H1 (cell line): ENCODE measurements at regions not wholly inside any gene's neighbourhood (a gene's known extent, or its start where the extent isn't known, plus 50 kb on each side); places are given as distances from the start of the nearest gene placed in this dataset.

Experiments
- CTCF ChIA-PET: fragments of 300-600 bp; sonication (Branson Sonifier 250); formaldehyde crosslinking; loops from one replicate; lab custom pipeline; 2021; ENCODE audit not compliant: partially characterized antibody; lab: Charles Lee
- POLR2A ChIA-PET: fragments of 300-600 bp; sonication (Branson Sonifier 250); formaldehyde crosslinking; loops from one replicate; lab custom pipeline; 2021; ENCODE audit warnings: inconsistent platforms; ENCODE audit not compliant: partially characterized antibody; lab: Charles Lee
- DNase-seq, 2 experiments: peaks; one replicate each; pipeline versions ENCODE4 v3.0.0 to v3.0.0-alpha.2; 2010 to 2022; ENCODE audit warnings: low spot score in 2 of 2, low read depth in 1 of 2, mixed read lengths in 1 of 2
- FAIRE-seq: peaks from 2 replicates; lab custom pipeline; 2011; peaks lifted over from hg19 to GRCh38; lab: Jason Lieb, UNC
- H2AFZ ChIP-seq: 2 replicates; pipeline ENCODE4 v1.8.1; 2012; ENCODE audit warnings: low read length, inconsistent platforms
- H2AK5ac ChIP-seq: 2 replicates; pipeline ENCODE4 v1.6.1; 2013; ENCODE audit warnings: low read depth, low read length
- H2BK120ac ChIP-seq: replicated peaks from 2 replicates; pipeline ENCODE3; 2013; ENCODE audit warnings: low read depth, low read length, inconsistent platforms
- H2BK12ac ChIP-seq: 2 replicates; pipeline ENCODE4 v1.6.1; 2013; ENCODE audit warnings: low read depth, low read length
- H2BK15ac ChIP-seq: 2 replicates; pipeline ENCODE4 v1.6.1; 2013; ENCODE audit warnings: low read length
- H2BK20ac ChIP-seq: 2 replicates; pipeline ENCODE4 v1.6.1; 2013; ENCODE audit warnings: low read length
- H2BK5ac ChIP-seq: 2 replicates; pipeline ENCODE4 v1.6.1; 2013; ENCODE audit warnings: low read depth, low read length
- H3K14ac ChIP-seq: 2 replicates; pipeline ENCODE4 v1.6.1; 2013; ENCODE audit warnings: inconsistent platforms; ENCODE audit not compliant: insufficient read length
- H3K18ac ChIP-seq: 2 replicates; pipeline ENCODE4 v1.6.1; 2013; ENCODE audit warnings: low read length; ENCODE audit errors: extremely low read depth
- H3K23ac ChIP-seq: 2 replicates; pipeline ENCODE4 v1.6.1; 2013; ENCODE audit warnings: inconsistent platforms; ENCODE audit not compliant: insufficient read length
- H3K23me2 ChIP-seq: 2 replicates; pipeline ENCODE4 v1.6.1; 2013; ENCODE audit warnings: low read depth, low read length
- H3K27ac ChIP-seq: 2 replicates; pipeline ENCODE4 v1.6.1; 2011; ENCODE audit warnings: low read depth, low read length, inconsistent platforms
- H3K27me3 ChIP-seq, 4 experiments: replicated peaks in 1 of 4; 1 replicate in 1 of 4; 2 replicates in 3 of 4; pipeline versions ENCODE4 v1.6.1 to v1.8.1; 2011 to 2013; ENCODE audit warnings: low read length in 3 of 4, mild to moderate bottlenecking in 3 of 4, inconsistent platforms in 2 of 4, mixed read lengths in 2 of 4, moderate library complexity in 1 of 4; ENCODE audit not compliant: control insufficient read depth in 3 of 4, insufficient read depth in 3 of 4; ENCODE audit errors: extremely low read depth in 1 of 4
- H3K36me3 ChIP-seq, 4 experiments: 2 replicates each; pipeline versions ENCODE4 v1.6.1 to v1.8.1; 2011 to 2013; ENCODE audit warnings: mild to moderate bottlenecking in 4 of 4, low read length in 3 of 4, moderate library complexity in 2 of 4, control low read depth in 1 of 4, inconsistent platforms in 1 of 4; ENCODE audit not compliant: insufficient read depth in 4 of 4, control insufficient read depth in 2 of 4
- H3K4ac ChIP-seq: replicated peaks from 2 replicates; pipeline ENCODE3; 2013; ENCODE audit warnings: low read length, low read depth, mixed read lengths, inconsistent platforms; ENCODE audit not compliant: insufficient read length
- H3K4me1 ChIP-seq, 4 experiments: replicated peaks in 1 of 4; 1 replicate in 1 of 4; 2 replicates in 3 of 4; pipeline versions ENCODE4 v1.6.1 to v1.8.1; 2011 to 2013; ENCODE audit warnings: low read length in 3 of 4, inconsistent platforms in 2 of 4, mixed read lengths in 1 of 4; ENCODE audit not compliant: insufficient read depth in 4 of 4, control insufficient read depth in 3 of 4
- H3K4me2 ChIP-seq, 2 experiments: 2 replicates each; pipeline versions ENCODE4 v1.6.1 to v1.8.1; 2011 to 2013; ENCODE audit warnings: low read depth in 2 of 2, low read length in 2 of 2, control low read depth in 1 of 2, inconsistent platforms in 1 of 2, mild to moderate bottlenecking in 1 of 2; ENCODE audit not compliant: insufficient read depth in 1 of 2
- H3K4me3 ChIP-seq, 4 experiments: fragments of 200-600, 300-600 bp in 1 of 4; sonication (generic), shearing (Covaris generic), sonication (Bioruptor Twin) in 1 of 4; 2 replicates each; pipeline versions ENCODE4 v1.5.1 to v1.8.1; 2011 to 2016; ENCODE audit warnings: low read length in 4 of 4, low read depth in 3 of 4, control low read depth in 2 of 4, inconsistent platforms in 2 of 4, mild to moderate bottlenecking in 2 of 4, mixed read lengths in 1 of 4, moderate library complexity in 1 of 4; ENCODE audit not compliant: insufficient read depth in 2 of 4; ENCODE audit errors: extremely low read depth in 1 of 4
- H3K56ac ChIP-seq: replicated peaks from 2 replicates; pipeline ENCODE3; 2013; ENCODE audit warnings: low read depth, mild to moderate bottlenecking, mixed read lengths, low read length, inconsistent platforms; ENCODE audit not compliant: insufficient read length
- H3K79me1 ChIP-seq: 2 replicates; pipeline ENCODE4 v1.6.1; 2013; ENCODE audit warnings: low read depth, low read length, control low read depth
- H3K79me2 ChIP-seq, 2 experiments: 2 replicates each; pipeline versions ENCODE4 v1.6.1 to v1.8.1; 2012 to 2013; ENCODE audit warnings: low read length in 2 of 2, mild to moderate bottlenecking in 2 of 2, inconsistent platforms in 1 of 2; ENCODE audit not compliant: insufficient read depth in 2 of 2, control insufficient read depth in 1 of 2
- H3K9ac ChIP-seq, 4 experiments: replicated peaks in 1 of 4; 1 replicate in 1 of 4; 2 replicates in 3 of 4; pipeline versions ENCODE4 v1.6.1 to v1.8.1; 2011 to 2013; ENCODE audit warnings: low read depth in 3 of 4, low read length in 3 of 4, control low read depth in 2 of 4, mild to moderate bottlenecking in 2 of 4, moderate library complexity in 2 of 4, inconsistent platforms in 1 of 4; ENCODE audit errors: extremely low read depth in 1 of 4
- H3K9me3 ChIP-seq, 2 experiments: 2 replicates each; pipeline versions ENCODE4 v1.6.1 to v1.8.1; 2012 to 2013; ENCODE audit warnings: mild to moderate bottlenecking in 2 of 2, moderate library complexity in 2 of 2, control low read depth in 1 of 2, inconsistent platforms in 1 of 2, low read depth in 1 of 2, low read length in 1 of 2, mixed read lengths in 1 of 2; ENCODE audit not compliant: insufficient read depth in 2 of 2
- H4K20me1 ChIP-seq, 2 experiments: replicated peaks in 1 of 2; 2 replicates each; pipeline versions ENCODE3 to v1.8.1; 2011 to 2013; ENCODE audit warnings: inconsistent platforms in 2 of 2, low read length in 2 of 2, mild to moderate bottlenecking in 1 of 2; ENCODE audit not compliant: insufficient read depth in 2 of 2, control insufficient read depth in 1 of 2
- H4K5ac ChIP-seq: 2 replicates; pipeline ENCODE4 v1.6.1; 2013; ENCODE audit warnings: low read length, low read depth, mixed read lengths, inconsistent platforms; ENCODE audit not compliant: insufficient read length
- H4K8ac ChIP-seq: 2 replicates; pipeline ENCODE4 v1.8.0; 2013; ENCODE audit warnings: mild to moderate bottlenecking, moderate library complexity, low read length, inconsistent platforms; ENCODE audit not compliant: insufficient read depth; ENCODE audit errors: extremely low read depth
- H4K91ac ChIP-seq: replicated peaks from 2 replicates; pipeline ENCODE3; 2013; ENCODE audit warnings: low read length, mixed read lengths, inconsistent platforms; ENCODE audit not compliant: insufficient read length
- BCL11A ChIP-seq, 2 experiments: IDR thresholded peaks; one replicate each; pipeline ENCODE4 v1.6.1; 2011; ENCODE audit warnings: low read depth in 2 of 2, low read length in 2 of 2, mild to moderate bottlenecking in 2 of 2
- CBX8 ChIP-seq: fragments of 300-800, 300-1000 bp; sonication (generic); IDR thresholded peaks from 2 replicates; pipeline ENCODE4 v1.7.1; 2016; ENCODE audit warnings: low read depth, low read length, borderline replicate concordance
- CHD2 ChIP-seq: IDR thresholded peaks from 2 replicates; pipeline ENCODE4 v1.6.1; 2012; ENCODE audit warnings: low read length, improper control_type of control experiment
- CREB1 ChIP-seq: IDR thresholded peaks from 2 replicates; pipeline ENCODE4 v1.6.1; 2012; ENCODE audit warnings: inconsistent platforms
- EZH2 ChIP-seq: fragments of 200-600 bp; sonication (generic); IDR thresholded peaks from 2 replicates; pipeline ENCODE4 v1.7.1; 2012; ENCODE audit warnings: low read depth, mild to moderate bottlenecking, moderate library complexity, low read length, inconsistent platforms; ENCODE audit not compliant: severe bottlenecking
- FOSL1 ChIP-seq: IDR thresholded peaks from 2 replicates; pipeline ENCODE4 v1.6.1; 2011; ENCODE audit warnings: mild to moderate bottlenecking, low read depth, low read length, moderate library complexity; ENCODE audit not compliant: insufficient read depth
- KDM1A ChIP-seq: fragments of 200-600, 300-600 bp; sonication (generic); IDR thresholded peaks from 2 replicates; pipeline ENCODE4 v1.7.1; 2016; ENCODE audit warnings: mild to moderate bottlenecking, low read length, borderline replicate concordance
- PHF8 ChIP-seq: fragments of 200-600 bp; sonication (generic); conservative IDR thresholded peaks from 2 replicates; pipeline ENCODE4 v1.7.1; 2012; ENCODE audit warnings: low read depth, mild to moderate bottlenecking, inconsistent platforms, low read length, moderate library complexity
- POLR2A ChIP-seq, 2 experiments: IDR thresholded peaks; 1 replicate in 1 of 2; 2 replicates in 1 of 2; pipeline ENCODE4 v1.6.1; 2011; ENCODE audit warnings: low read depth in 2 of 2, low read length in 2 of 2, mild to moderate bottlenecking in 2 of 2; ENCODE audit errors: control extremely low read depth in 1 of 2
- POLR2AphosphoS5 ChIP-seq: IDR thresholded peaks from 2 replicates; pipeline ENCODE4 v1.6.1; 2011; ENCODE audit warnings: low read depth, low read length
- SAP30 ChIP-seq: fragments of 300-600 bp; sonication (generic); IDR thresholded peaks from 2 replicates; pipeline ENCODE4 v1.7.1; 2012; ENCODE audit warnings: low read length, moderate library complexity, mild to moderate bottlenecking, inconsistent platforms; ENCODE audit not compliant: insufficient read depth, insufficient replicate concordance
- SIX5 ChIP-seq: IDR thresholded peaks from 2 replicates; pipeline ENCODE4 v1.6.1; 2011; ENCODE audit warnings: mild to moderate bottlenecking, low read depth, low read length
- SP1 ChIP-seq: IDR thresholded peaks from 2 replicates; pipeline ENCODE4 v1.6.1; 2011; ENCODE audit warnings: low read depth, low read length
- TAF1 ChIP-seq: IDR thresholded peaks from 2 replicates; pipeline ENCODE4 v1.6.1; 2011; ENCODE audit warnings: mild to moderate bottlenecking, low read depth, low read length
- TAF7 ChIP-seq: optimal IDR thresholded peaks from 2 replicates; pipeline ENCODE3; 2011; ENCODE audit warnings: low read depth, mild to moderate bottlenecking, inconsistent platforms, low read length, moderate library complexity, borderline replicate concordance
- WGBS, 2 experiments: shearing (Covaris generic) in 1 of 2; methylation state at CpG; one replicate each; pipeline versions ENCODE4 v1.1.6 to v1.1.7; 2013 to 2015; ENCODE audit warnings: low lambda C conversion rate in 2 of 2, mixed read lengths in 2 of 2, inconsistent platforms in 1 of 2, low coverage in 1 of 2, missing lambda C conversion rate in 1 of 2; ENCODE audit not compliant: insufficient replicate concordance in 2 of 2, insufficient coverage in 1 of 2, insufficient read length in 1 of 2; ENCODE audit errors: extremely low coverage in 1 of 2, missing lambda C conversion rate in 1 of 2; 5-methylcytosine and 5-hydroxymethylcytosine counted together

DNA sequence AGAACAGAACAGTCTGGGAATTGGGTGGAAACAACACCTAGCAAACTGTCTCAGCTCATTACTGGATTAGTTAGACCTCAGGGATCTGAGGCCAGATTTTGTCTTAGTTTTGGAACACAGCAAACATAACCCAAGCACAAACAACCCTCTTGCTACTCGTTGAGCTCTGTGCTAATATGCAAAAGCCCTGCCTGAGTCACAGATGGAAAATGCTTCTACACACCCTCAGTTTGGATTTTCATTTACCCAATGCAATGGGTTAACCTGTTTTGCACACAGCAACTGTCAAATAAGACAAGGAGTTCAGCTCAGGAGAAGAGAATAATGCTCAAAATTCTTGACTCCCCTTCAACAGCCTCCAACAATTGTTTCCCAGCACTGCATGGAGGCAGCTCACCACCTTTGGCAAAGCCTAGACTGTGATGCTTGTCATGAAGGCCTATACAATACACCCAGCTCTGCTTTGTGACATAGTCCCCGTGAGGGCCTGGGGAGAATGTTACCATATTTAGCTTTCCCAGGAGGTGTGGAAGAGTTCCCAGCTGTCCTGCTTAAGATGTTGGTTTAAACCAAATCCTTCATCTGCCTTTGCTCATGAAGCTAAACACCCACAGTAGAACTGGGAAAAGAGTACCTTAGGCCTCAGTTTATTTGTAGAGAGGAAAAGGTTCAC is 68.9 kb upstream of the MNS1 start:
- H3K4me1 ChIP-seq, result no peaks in the 10 kb centered on the region
- H3K36me3 ChIP-seq, result no peaks in the 10 kb centered on the region
- H3K27me3 ChIP-seq, result no peaks in the 10 kb centered on the region
- H3K23ac ChIP-seq, result no peak overlapping the region
- no peak overlapping the region for H3K9ac ChIP-seq
- no peak overlapping the region for H4K8ac ChIP-seq
- no peaks in the 10 kb centered on the region for H3K79me2 ChIP-seq
- 88% methylated on average over 2 of the region's 2 CpGs; no CpG with 5 or more reads in 1 of the 2 experiments for WGBS, 2 experiments
- no peak overlapping the region for H3K56ac ChIP-seq
- H3K18ac ChIP-seq, result no peak overlapping the region
- H3K4me2 ChIP-seq, result no peak overlapping the region
- no peak overlapping the region for H3K14ac ChIP-seq
- no peaks in the 10 kb centered on the region for H3K9me3 ChIP-seq
- no peak overlapping the region for H3K4me3 ChIP-seq
- H4K91ac ChIP-seq, result no peak overlapping the region
- DNase-seq, result no peak
- H2BK20ac ChIP-seq, result no peak overlapping the region
- H2AK5ac ChIP-seq, result no peak overlapping the region
- no peak overlapping the region for H3K4ac ChIP-seq
- H4K20me1 ChIP-seq, result no peaks in the 10 kb centered on the region
- ChIA-PET CTCF (interaction anchor here (1.1 to 2.7 kb wide), 3 partner anchors 37 to 144 kb away, joined by 3 to 7 read pairs (median 6); no protein-coding TSS in a partner anchor), POLR2A (interaction anchor here (1.6 kb wide), 1 partner anchor 14 kb away, joined by 4 read pairs; no protein-coding TSS in a partner anchor)
- H2BK12ac ChIP-seq, result no peak overlapping the region
- no peak overlapping the region for H3K27ac ChIP-seq
- FAIRE-seq, result no peak
- no peak overlapping the region for H2BK120ac ChIP-seq
- no peak overlapping the region for H2BK5ac ChIP-seq
- H4K5ac ChIP-seq, result no peak overlapping the region
- no peak overlapping the region for H2AFZ ChIP-seq
- no peaks in the 10 kb centered on the region for H3K23me2 ChIP-seq
- H3K79me1 ChIP-seq, result no peaks in the 10 kb centered on the region
- no peak overlapping the region for H2BK15ac ChIP-seq
- TF ChIP-seq SIX5 (no peak), FOSL1 (no peak), KDM1A (no peak), BCL11A (IDR thresholded peaks at IDR 0.05; ENCODE audit: low read depth in 2 of 2, low read length in 2 of 2) (no peak), SP1 (no peak), CBX8 (no peak), TAF1 (no peak), PHF8 (no peak), SAP30 (no peak), POLR2A (IDR thresholded peaks at IDR 0.05; ENCODE audit: control extremely low read depth in 1 of 2, low read depth in 2 of 2, low read length in 2 of 2) (no peak), EZH2 (no peak), CREB1 (no peak), CHD2 (no peak), TAF7 (no peak), POLR2AphosphoS5 (no peak)
